OCI-LY3 (cell line): ENCODE measurements at regions not wholly inside any gene's neighbourhood (a gene's known extent, or its start where the extent isn't known, plus 50 kb on each side); places are given as distances from the start of the nearest gene placed in this dataset.
"Not testable (repeated sequence)": the region's sequence is repeated elsewhere in the genome, so short reads cannot be mapped to it uniquely, and the experiment has no call there.

Experiments
- H2AFZ ChIP-seq: fragments of 200-600, 300-600 bp; shearing (Covaris generic); 2 replicates; pipeline ENCODE4 v1.6.0; 2014; ENCODE audit warnings: antibody characterized with exemption, low read depth, low read length
- H3K27ac ChIP-seq: fragments of 200-600, 300-600 bp; sonication (generic); 2 replicates; pipeline ENCODE4 v1.5.1; 2014; ENCODE audit warnings: mild to moderate bottlenecking, low read length, moderate library complexity, mixed read lengths
- H3K27me3 ChIP-seq: fragments of 200-600, 300-600 bp; sonication (generic); 2 replicates; pipeline ENCODE4 v1.6.1; 2014; ENCODE audit warnings: low read depth, low read length, mixed read lengths
- H3K36me3 ChIP-seq: fragments of 200-600, 300-600 bp; sonication (generic); replicated peaks from 2 replicates; pipeline ENCODE3; 2014; ENCODE audit warnings: low read depth, low read length, mixed read lengths
- H3K4me1 ChIP-seq: fragments of 300-600, 200-600 bp; sonication (generic); 2 replicates; pipeline ENCODE4 v1.6.1; 2014; ENCODE audit warnings: low read length, mixed read lengths
- H3K4me2 ChIP-seq: fragments of 200-600, 300-600 bp; sonication (generic); 2 replicates; pipeline ENCODE4 v1.6.1; 2014; ENCODE audit warnings: low read length, mixed read lengths
- H3K4me3 ChIP-seq: fragments of 300-600, 200-600 bp; sonication (generic); 2 replicates; pipeline ENCODE4 v1.5.1; 2014; ENCODE audit warnings: antibody characterized with exemption, mild to moderate bottlenecking, low read length, moderate library complexity
- H3K79me2 ChIP-seq: fragments of 300-600, 200-600 bp; shearing (Covaris generic); 2 replicates; pipeline ENCODE4 v1.6.1; 2014; ENCODE audit warnings: mild to moderate bottlenecking, low read length, mixed read lengths
- H3K9ac ChIP-seq: fragments of 300-600, 200-600 bp; shearing (Covaris generic); 2 replicates; pipeline ENCODE4 v1.6.0; 2014; ENCODE audit warnings: mild to moderate bottlenecking, low read length, moderate library complexity
- H3K9me3 ChIP-seq: fragments of 200-600, 300-600 bp; shearing (Covaris generic); 2 replicates; pipeline ENCODE4 v1.6.1; 2014; ENCODE audit warnings: low read length, mixed read lengths; ENCODE audit not compliant: insufficient read depth
- H4K20me1 ChIP-seq: fragments of 200-600, 300-600 bp; sonication (generic); 2 replicates; pipeline ENCODE4 v1.6.1; 2016; ENCODE audit warnings: low read length, mixed read lengths; ENCODE audit not compliant: insufficient read depth
- CTCF ChIP-seq: fragments of 200-600, 300-600 bp; sonication (generic); IDR thresholded peaks from 2 replicates; pipeline ENCODE4 v1.5.1; 2014; ENCODE audit warnings: antibody characterized with exemption, low read length, low read depth
- EZH2phosphoT487 ChIP-seq: fragments of 200-600 bp; shearing (Covaris generic); IDR thresholded peaks from 2 replicates; pipeline ENCODE4 v1.6.1; 2018; ENCODE audit warnings: antibody characterized with exemption, mixed run types, low read depth

GRCh38 chr2:132255714-132256113 is 94.0 kb upstream of the ANKRD30BL start:
- no peaks in the 10 kb centered on the region for H3K4me1 ChIP-seq
- H3K27ac ChIP-seq: no peak overlapping the region
- no peaks in the 10 kb centered on the region for H3K36me3 ChIP-seq
- H4K20me1 ChIP-seq: no peaks in the 10 kb centered on the region
- H3K9me3 ChIP-seq: no peaks in the 10 kb centered on the region
- no peak overlapping the region for H2AFZ ChIP-seq
- no peak overlapping the region for H3K4me3 ChIP-seq
- no peak for TF ChIP-seq CTCF
- H3K79me2 ChIP-seq: no peaks in the 10 kb centered on the region
- H3K9ac ChIP-seq: no peak overlapping the region
- H3K4me2 ChIP-seq: no peak overlapping the region
- H3K27me3 ChIP-seq: no peaks in the 10 kb centered on the region

- Histone ChIP-seq H3K4me1 (no peaks in the 10 kb centered on the region), H3K36me3 (no peaks in the 10 kb centered on the region), H4K20me1 (no peaks in the 10 kb centered on the region), H2AFZ (no peak overlapping the region), H3K4me3 (no peak overlapping the region), H3K27me3 (no peaks in the 10 kb centered on the region), H3K9me3 (no peaks in the 10 kb centered on the region), H3K79me2 (no peaks in the 10 kb centered on the region), H3K4me2 (no peak overlapping the region), H3K27ac (no peak overlapping the region), H3K9ac (no peak overlapping the region)
- no peak for TF ChIP-seq CTCF
- no peak for TF ChIP-seq EZH2phosphoT487
These were observed 94.6 kb upstream of the ANKRD30BL start for GRCh38 chr2:132256251-132256902.

GRCh38 chr2:132256903-132257300 is 95.2 kb upstream of the ANKRD30BL start:
- not testable (repeated sequence) for H3K36me3 ChIP-seq, H3K4me3 ChIP-seq, H3K4me1 ChIP-seq, H3K4me2 ChIP-seq, H4K20me1 ChIP-seq, H3K9ac ChIP-seq, H3K27me3 ChIP-seq, H3K79me2 ChIP-seq, H2AFZ ChIP-seq, H3K9me3 ChIP-seq, H3K27ac ChIP-seq

GRCh38 chr2:132257301-132258171 is 95.8 kb upstream of the ANKRD30BL start:
- not testable (repeated sequence) for H3K36me3 ChIP-seq, H3K9me3 ChIP-seq, H4K20me1 ChIP-seq, H3K27me3 ChIP-seq, H3K9ac ChIP-seq, H3K4me2 ChIP-seq, H3K4me3 ChIP-seq, H3K79me2 ChIP-seq, H3K4me1 ChIP-seq, H2AFZ ChIP-seq, H3K27ac ChIP-seq

GRCh38 chr2:132259276-132259675 is 97.5 kb upstream of the ANKRD30BL start:
- H3K9me3 ChIP-seq, H3K79me2 ChIP-seq, H3K9ac ChIP-seq, H2AFZ ChIP-seq, H3K36me3 ChIP-seq, H3K4me3 ChIP-seq, H3K4me1 ChIP-seq, H3K27ac ChIP-seq, H3K27me3 ChIP-seq, H4K20me1 ChIP-seq, H3K4me2 ChIP-seq: not testable (repeated sequence)

GRCh38 chr2:132265595-132265994 is 103.8 kb upstream of the ANKRD30BL start:
- H3K4me1 ChIP-seq: peaks cover 16% of the 10 kb centered on the region
- H3K27me3 ChIP-seq, H3K4me2 ChIP-seq, H3K9me3 ChIP-seq, H3K36me3 ChIP-seq, H3K9ac ChIP-seq, H3K4me3 ChIP-seq, H3K79me2 ChIP-seq, H2AFZ ChIP-seq, H3K27ac ChIP-seq, H4K20me1 ChIP-seq: not testable (repeated sequence)
